GM19455 (cell line): ENCODE measurements at regions not wholly inside any gene's neighbourhood (a gene's known extent, or its start where the extent isn't known, plus 50 kb on each side); places are given as distances from the start of the nearest gene placed in this dataset.
"Not testable (repeated sequence)": the region's sequence is repeated elsewhere in the genome, so short reads cannot be mapped to it uniquely, and the experiment has no call there.

ENCODE experiments used
- ATAC-seq: cut with Tn5 transposase; IDR thresholded peaks from one replicate; pipeline ENCODE4 v1.9.1; 2021; ENCODE audit not compliant: unreplicated experiment

DNA sequence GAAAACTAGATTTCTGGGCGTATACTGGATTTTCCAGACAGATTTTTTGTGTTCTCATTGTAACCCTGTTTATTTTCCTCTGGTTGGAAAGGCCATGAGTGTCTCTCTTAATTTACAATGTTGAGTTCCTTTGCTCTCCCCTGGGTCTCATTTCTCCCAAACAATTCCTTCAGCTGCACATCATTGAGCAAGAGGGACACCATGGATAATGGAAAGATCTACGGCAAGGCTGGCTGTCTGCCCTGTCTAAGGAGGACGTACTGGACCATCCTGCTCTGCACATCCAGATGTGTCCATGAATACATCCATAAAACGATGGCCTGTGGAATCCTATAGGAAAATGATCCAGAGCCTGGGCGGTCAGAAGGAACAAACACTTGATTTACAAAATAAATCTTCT lies 258.1 kb upstream of the MCTP2 start:
- ATAC-seq, result no peak

DNA sequence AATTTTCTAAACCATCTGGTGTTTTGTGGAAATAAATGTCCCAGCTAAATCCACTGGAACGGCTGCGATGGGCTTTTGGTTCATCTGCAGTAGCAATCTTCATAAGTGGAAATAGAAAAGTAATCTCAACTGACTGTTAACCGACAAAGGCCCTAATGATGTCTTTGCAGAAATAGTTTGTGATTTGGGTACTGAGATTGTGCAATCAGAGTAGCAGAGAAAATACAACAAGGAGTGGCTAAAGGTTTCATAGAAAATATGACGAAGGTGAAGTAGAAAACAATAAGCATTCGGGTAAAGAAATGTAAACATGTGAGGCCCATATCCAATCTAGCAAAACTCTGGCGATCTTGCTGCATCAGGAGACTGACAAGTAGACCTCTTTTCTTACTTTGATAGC lies 262.6 kb upstream of the MCTP2 start:
- ATAC-seq, result no peak

- ATAC-seq, result no peak
Observed at GRCh38 chr15:93965304-93965908, 266.0 kb upstream of the MCTP2 start.

DNA sequence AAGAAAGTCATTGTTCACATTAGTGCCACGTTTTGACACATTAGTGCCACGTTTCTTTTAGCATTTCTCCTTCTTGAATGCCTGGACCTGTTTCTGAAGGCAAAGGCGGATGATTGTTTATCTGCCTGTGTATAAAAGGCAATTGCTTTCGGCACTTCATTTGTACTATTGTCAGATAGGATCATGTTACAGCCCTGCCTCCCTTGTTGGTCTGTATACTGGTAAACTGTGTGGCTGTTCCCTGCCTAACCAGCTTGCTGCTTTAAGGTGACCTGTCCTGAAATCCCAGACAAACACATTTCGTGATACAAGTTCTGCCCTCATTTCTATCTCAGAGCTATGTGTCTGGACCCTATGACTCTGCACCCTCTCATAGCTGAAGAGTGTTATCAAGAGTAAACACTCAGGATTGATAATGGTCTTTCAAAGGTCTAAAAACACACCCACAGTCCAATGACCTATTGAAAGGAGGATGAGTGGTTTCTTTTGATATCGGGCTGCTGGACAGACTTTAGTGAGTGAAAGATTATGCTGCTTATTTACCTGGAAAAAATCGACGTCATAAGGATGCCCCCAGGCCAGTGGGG lies 276.3 kb upstream of the MCTP2 start:
- ATAC-seq, result no peak

- no peak for ATAC-seq
Observed at GRCh38 chr15:93948726-93949125, 282.6 kb upstream of the MCTP2 start.

GRCh38 chr15:93943586-93943985 lies 287.8 kb upstream of the MCTP2 start:
- no peak for ATAC-seq

- no peak for ATAC-seq
Observed at GRCh38 chr15:93942269-93942694, 289.1 kb upstream of the MCTP2 start.

DNA sequence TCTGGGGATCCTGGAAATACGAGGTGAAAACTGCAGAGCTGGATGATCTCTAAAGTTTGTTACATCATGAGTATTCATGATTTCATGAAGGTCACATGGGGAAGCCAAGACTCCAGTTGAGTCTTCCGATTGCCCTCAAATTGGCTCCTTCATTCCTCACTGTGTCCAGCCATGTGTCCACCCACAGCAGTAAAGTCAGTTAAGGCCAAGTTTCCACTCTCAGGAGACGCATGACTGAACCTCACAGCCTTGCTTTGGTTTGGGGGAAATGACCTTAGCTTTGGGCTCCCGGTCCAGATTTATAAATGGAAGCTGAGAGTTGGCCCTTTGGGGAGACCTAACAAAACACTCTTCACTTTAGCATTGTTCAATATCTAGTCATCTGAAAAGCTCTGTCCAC lies 289.7 kb upstream of the MCTP2 start:
- ATAC-seq, result no peak

GRCh38 chr15:93940226-93940625 lies 291.1 kb upstream of the MCTP2 start:
- no peak for ATAC-seq

GRCh38 chr15:93932164-93932776 lies 299.1 kb upstream of the MCTP2 start:
- ATAC-seq, result peak; percentile 65

DNA sequence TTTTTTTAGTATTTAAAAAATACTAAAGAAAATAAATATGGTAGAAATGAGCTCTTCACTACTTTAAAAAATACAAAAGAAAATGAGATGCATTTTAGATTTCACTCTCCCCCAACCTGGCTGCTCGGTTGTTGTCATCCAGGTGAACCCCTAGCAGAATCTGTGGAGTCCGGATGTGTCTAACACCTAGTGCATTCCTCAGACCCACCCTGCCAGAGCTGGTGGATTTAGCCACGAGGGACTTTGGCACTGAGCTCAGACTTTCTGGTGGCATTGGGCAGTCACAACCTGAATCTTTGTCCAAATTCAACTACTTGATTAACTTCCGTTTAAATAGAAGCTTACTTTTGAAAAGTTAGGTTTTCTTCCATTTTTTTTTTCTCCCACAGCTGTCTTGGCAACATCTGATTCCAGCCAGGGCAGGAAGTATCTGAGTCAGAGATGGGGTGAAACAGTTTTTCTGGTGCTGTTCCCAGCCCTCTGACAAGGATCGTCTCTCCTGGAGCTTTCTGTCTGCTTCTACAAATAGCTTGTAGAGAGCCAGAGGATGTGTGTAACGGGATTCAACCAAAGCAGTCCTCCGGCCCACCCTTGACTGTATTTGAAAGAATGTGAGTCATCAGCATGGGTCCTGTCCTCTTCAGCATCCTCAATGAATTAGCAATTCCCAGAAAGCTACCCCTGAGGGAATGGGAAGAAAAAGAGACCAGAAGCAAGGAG lies 301.8 kb upstream of the MCTP2 start:
- no peak for ATAC-seq

- no peak for ATAC-seq
Observed at GRCh38 chr15:93920204-93920603, 311.2 kb upstream of the MCTP2 start.

- ATAC-seq, result not testable (repeated sequence)
Observed at GRCh38 chr15:93918801-93919200, 312.6 kb upstream of the MCTP2 start.

DNA sequence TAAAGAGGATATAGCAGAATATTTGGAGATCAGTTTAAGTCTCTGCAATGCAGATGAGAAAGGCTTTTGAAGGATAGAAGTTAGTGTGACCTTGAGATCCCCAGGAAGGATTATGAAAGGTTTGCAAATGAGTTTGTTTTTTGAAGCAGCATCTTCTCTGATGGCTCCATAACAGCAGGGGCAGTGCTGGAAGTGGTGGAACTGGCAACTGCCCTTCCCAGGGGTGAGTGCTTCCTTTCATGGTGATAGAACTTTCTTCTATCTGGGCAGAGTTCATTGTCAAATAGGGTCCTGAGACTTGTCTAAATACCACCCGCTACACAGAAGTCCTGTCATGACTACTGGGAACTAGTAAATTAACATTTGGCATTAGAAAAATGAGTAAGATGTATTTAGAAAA lies 314.2 kb upstream of the MCTP2 start:
- no peak for ATAC-seq

GRCh38 chr15:93913871-93914270 lies 317.5 kb upstream of the MCTP2 start:
- ATAC-seq, result no peak

- ATAC-seq, result no peak
Observed at GRCh38 chr15:93913310-93913709, 318.1 kb upstream of the MCTP2 start.

GRCh38 chr15:93900476-93901400 lies 330.6 kb upstream of the MCTP2 start:
- no peak for ATAC-seq

DNA sequence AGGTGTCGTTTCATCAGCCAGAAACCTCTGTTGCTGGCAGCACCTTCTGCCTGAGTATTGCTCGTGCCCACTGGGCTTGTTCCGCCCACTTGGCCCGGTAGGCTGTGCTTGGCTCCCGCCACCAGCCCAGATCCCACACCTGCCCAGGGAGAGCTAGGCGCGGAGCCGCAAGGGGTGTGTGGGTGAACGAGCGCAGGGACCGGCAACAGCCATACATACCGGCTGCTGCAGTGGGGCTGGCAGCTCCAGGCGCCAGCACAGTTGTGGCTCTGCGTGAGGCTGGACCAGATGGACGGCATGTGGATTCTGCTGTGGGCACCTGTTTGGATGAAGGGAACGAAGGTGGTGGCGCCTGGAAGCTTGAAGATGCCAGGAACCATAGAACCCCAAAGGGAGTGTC lies 331.5 kb upstream of the MCTP2 start:
- ATAC-seq, result no peak

- ATAC-seq, result no peak
Observed at GRCh38 chr15:93897377-93897776, 334.0 kb upstream of the MCTP2 start.

- no peak for ATAC-seq
Observed at GRCh38 chr15:93895976-93896770, 335.2 kb upstream of the MCTP2 start.
